Prostate gland (tissue), 2 donors: ENCODE measurements at regions not wholly inside any gene's neighbourhood (a gene's known extent, or its start where the extent isn't known, plus 50 kb on each side); places are given as distances from the start of the nearest gene placed in this dataset.

Source experiments
- DNase-seq: peaks from one replicate; pipeline ENCODE4 v3.0.0-alpha.2; 2019; ENCODE audit warnings: low spot score
- H3K27ac ChIP-seq, 2 donors: fragments of 200-600 bp; sonication (generic); 2 replicates each; pipeline ENCODE4 v1.5.1; 2017 to 2019
- H3K27me3 ChIP-seq: fragments of 200-600 bp; sonication (generic); replicated peaks from 2 replicates; pipeline ENCODE4 v1.5.1; 2019; ENCODE audit not compliant: insufficient read depth
- H3K36me3 ChIP-seq, 2 donors: fragments of 200-600 bp; sonication (generic); 1 replicate in 1 of 2; 2 replicates in 1 of 2; pipeline versions ENCODE4 v1.5.1 to v1.8.1; 2017 to 2019
- H3K4me1 ChIP-seq: fragments of 200-600 bp; sonication (generic); replicated peaks from 2 replicates; pipeline ENCODE4 v1.5.1; 2019
- H3K4me3 ChIP-seq, 2 donors: fragments of 200-600 bp; sonication (generic); 2 replicates each; pipeline ENCODE4 v1.5.1; 2017 to 2019
- H3K9me3 ChIP-seq: fragments of 200-600 bp; sonication (generic); 2 replicates; pipeline ENCODE4 v1.5.1; 2017
- CTCF ChIP-seq, 4 experiments: fragments of 200-600 bp in 2 of 4; fragments of 450-650 bp in 2 of 4; sonication (generic) in 2 of 4; IDR thresholded peaks; 1 replicate in 3 of 4; 2 replicates in 1 of 4; pipeline ENCODE4 v1.5.1; 2016 to 2019; ENCODE audit warnings: antibody characterized with exemption in 4 of 4, mild to moderate bottlenecking in 2 of 4, moderate library complexity in 2 of 4
- POLR2A ChIP-seq: fragments of 450-650 bp; IDR thresholded peaks from one replicate; pipeline ENCODE4 v1.6.1; 2016; ENCODE audit warnings: antibody characterized with exemption, mild to moderate bottlenecking
- POLR2AphosphoS5 ChIP-seq: sonication (generic); formaldehyde crosslinking; IDR thresholded peaks from one replicate; pipeline ENCODE4 v1.6.1; 2017; ENCODE audit warnings: antibody characterized with exemption
- WGBS: methylation state at CpG from one replicate; pipeline ENCODE4 v1.1.5; 2018; 5-methylcytosine and 5-hydroxymethylcytosine counted together
- intact Hi-C: fragments of 100-400 bp; cut with DNase I; formaldehyde crosslinking; loops from one replicate; pipeline ENCODE4 v1.14.2; 2022

GRCh38 chr13:44660050-44660449 lies 83.9 kb upstream of the TSC22D1 start:
- intact Hi-C loops, result no loop called here
- Histone ChIP-seq H3K27me3 (no peaks in the 10 kb centered on the region), H3K4me1 (no peaks in the 10 kb centered on the region), H3K27ac (no peak overlapping the region), H3K9me3 (no peaks in the 10 kb centered on the region), H3K4me3 (no peak overlapping the region), H3K36me3 (no peaks in the 10 kb centered on the region)
- TF ChIP-seq POLR2AphosphoS5, result no peak
- TF ChIP-seq CTCF (IDR thresholded peaks at IDR 0.05), result no peak
- no peak for TF ChIP-seq POLR2A
- DNase-seq, result no peak
- 73% methylated on average over 6 of the region's 6 CpGs for WGBS

- DNase-seq, result no peak
- H3K4me3 ChIP-seq, result no peak overlapping the region
- H3K4me1 ChIP-seq, result no peaks in the 10 kb centered on the region
- H3K27ac ChIP-seq, result no peak overlapping the region
- H3K27me3 ChIP-seq, result no peaks in the 10 kb centered on the region
- TF ChIP-seq CTCF (IDR thresholded peaks at IDR 0.05), result no peak
- no peak for TF ChIP-seq POLR2AphosphoS5
- TF ChIP-seq POLR2A, result no peak
- no peaks in the 10 kb centered on the region for H3K9me3 ChIP-seq
- intact Hi-C loops, result no loop called here
- H3K36me3 ChIP-seq, result no peaks in the 10 kb centered on the region
- 55% methylated on average over 3 of the region's 3 CpGs for WGBS
Measured at GRCh38 chr13:44652962-44653660, 77.0 kb upstream of the TSC22D1 start.

GRCh38 chr13:44652168-44652567 lies 76.0 kb upstream of the TSC22D1 start:
- 33% methylated on average over 3 of the region's 3 CpGs for WGBS
- Histone ChIP-seq H3K36me3 (no peaks in the 10 kb centered on the region), H3K27ac (no peak overlapping the region), H3K4me3 (no peak overlapping the region), H3K27me3 (no peaks in the 10 kb centered on the region), H3K9me3 (no peaks in the 10 kb centered on the region), H3K4me1 (no peaks in the 10 kb centered on the region)
- no peak for DNase-seq
- no peak for TF ChIP-seq CTCF (IDR thresholded peaks at IDR 0.05)
- TF ChIP-seq POLR2A, result no peak
- no peak for TF ChIP-seq POLR2AphosphoS5
- intact Hi-C loops, result no loop called here

- Histone ChIP-seq H3K4me3 (no peak overlapping the region), H3K36me3 (no peaks in the 10 kb centered on the region), H3K27ac (no peak overlapping the region), H3K4me1 (no peaks in the 10 kb centered on the region), H3K27me3 (no peaks in the 10 kb centered on the region), H3K9me3 (no peaks in the 10 kb centered on the region)
- WGBS, result 84% methylated on average over 3 of the region's 3 CpGs
- intact Hi-C loops, result no loop called here
- no peak for DNase-seq
- no peak for TF ChIP-seq POLR2AphosphoS5
Measured at GRCh38 chr13:44651724-44652123, 75.6 kb upstream of the TSC22D1 start.

GRCh38 chr13:44651209-44651608 lies 75.1 kb upstream of the TSC22D1 start:
- Histone ChIP-seq H3K27ac (no peak overlapping the region), H3K36me3 (no peaks in the 10 kb centered on the region), H3K9me3 (no peaks in the 10 kb centered on the region), H3K4me1 (no peaks in the 10 kb centered on the region), H3K27me3 (no peaks in the 10 kb centered on the region), H3K4me3 (no peak overlapping the region)
- intact Hi-C loops, result no loop called here
- no peak for DNase-seq
- 0% methylated on average over 1 of the region's 2 CpGs for WGBS
- no peak for TF ChIP-seq POLR2A
- TF ChIP-seq POLR2AphosphoS5, result no peak
- TF ChIP-seq CTCF (IDR thresholded peaks at IDR 0.05), result no peak
